ENCODE measurements at regions not wholly inside any gene's neighbourhood (a gene's known extent, or its start where the extent isn't known, plus 50 kb on each side); places are given as distances from the start of the nearest gene placed in this dataset.

DNA sequence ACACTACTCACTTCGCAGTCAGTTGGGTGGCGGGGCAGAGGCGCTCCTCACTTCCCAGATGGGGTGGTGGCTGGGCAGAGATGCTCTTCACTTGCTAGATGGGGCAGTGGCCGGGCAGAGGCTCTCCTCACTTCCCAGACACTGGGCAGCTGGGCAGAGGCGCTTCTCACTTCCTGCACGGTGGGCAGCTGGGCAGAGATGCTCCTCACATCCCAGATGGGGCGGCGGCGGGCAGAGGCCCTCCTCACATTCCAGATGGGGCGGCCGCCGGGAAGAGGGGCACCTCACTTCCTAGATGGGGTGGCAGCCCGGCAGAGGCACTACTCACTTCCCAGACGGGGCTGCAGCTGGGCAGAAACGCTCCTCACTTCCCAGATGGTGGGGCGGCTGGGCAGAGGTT is 199.8 kb downstream of the RTL9 start:
- Histone ChIP-seq H3K4me3 (ENCODE audit: low read depth, low read length) (no peak overlapping the region), H3K27me3 (ENCODE audit: control insufficient read depth, insufficient read depth, low read length) (no peaks in the 10 kb centered on the region), H3K36me3 (ENCODE audit: control insufficient read depth, insufficient read depth, low read length) (no peaks in the 10 kb centered on the region)
- no peak for DNase-seq (ENCODE audit: low read depth)
- TF ChIP-seq CTCF (IDR thresholded peaks at IDR 0.05; ENCODE audit: insufficient read depth, low read length, poor library complexity, severe bottlenecking): no peak

DNA sequence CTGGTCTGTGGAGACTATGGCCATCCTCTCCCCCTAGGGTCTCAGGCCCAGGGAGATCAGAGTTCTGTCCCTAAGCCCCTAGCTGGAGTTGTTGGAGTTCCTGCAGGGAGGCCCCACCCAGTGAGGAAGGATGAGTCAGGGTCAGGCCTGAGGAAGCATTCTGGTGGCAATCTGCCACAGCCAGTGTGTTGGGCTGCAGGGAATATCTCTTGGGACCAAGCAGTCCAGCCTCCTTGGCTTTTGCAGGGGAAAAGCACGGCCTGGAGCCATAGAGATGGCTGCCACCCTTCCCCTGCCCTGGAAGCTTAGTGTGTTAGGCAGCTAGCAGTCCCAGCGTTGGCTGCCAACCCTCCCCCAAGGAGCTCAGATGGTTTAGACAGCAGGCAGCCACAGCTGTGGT is 202.4 kb downstream of the RTL9 start:
- Histone ChIP-seq H3K36me3 (ENCODE audit: control insufficient read depth, insufficient read depth, low read length) (no peaks in the 10 kb centered on the region), H3K4me3 (ENCODE audit: low read depth, low read length) (no peak overlapping the region), H3K27me3 (ENCODE audit: control insufficient read depth, insufficient read depth, low read length) (no peaks in the 10 kb centered on the region)
- no peak for DNase-seq (ENCODE audit: low read depth)
- TF ChIP-seq CTCF (IDR thresholded peaks at IDR 0.05; ENCODE audit: insufficient read depth, low read length, poor library complexity, severe bottlenecking): no peak

DNA sequence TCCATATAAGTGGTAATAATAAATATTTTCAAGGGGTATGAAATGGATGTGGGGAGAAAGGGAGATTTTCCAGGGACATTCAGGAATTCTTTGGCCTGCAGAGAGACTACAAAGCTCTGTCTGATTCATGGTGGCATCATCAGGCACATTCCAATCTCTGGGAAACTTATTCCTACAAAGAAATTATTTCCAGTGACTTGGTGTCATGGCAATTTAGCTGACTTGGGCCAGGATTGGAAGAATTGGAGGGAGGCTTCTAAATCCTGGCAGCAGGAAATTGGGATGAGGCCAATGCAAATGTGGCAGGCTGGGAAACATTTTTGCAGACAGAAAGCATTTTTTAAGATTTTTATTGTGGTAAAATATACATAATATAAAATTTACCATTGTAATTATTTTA is 204.6 kb downstream of the RTL9 start:
- Histone ChIP-seq H3K4me3 (ENCODE audit: low read depth, low read length) (no peak overlapping the region), H3K36me3 (ENCODE audit: control insufficient read depth, insufficient read depth, low read length) (no peaks in the 10 kb centered on the region), H3K27me3 (ENCODE audit: control insufficient read depth, insufficient read depth, low read length) (peaks cover 2% of the 10 kb centered on the region)
- no peak for TF ChIP-seq CTCF (IDR thresholded peaks at IDR 0.05; ENCODE audit: insufficient read depth, low read length, poor library complexity, severe bottlenecking)
- no peak for DNase-seq (ENCODE audit: low read depth)

GRCh38 chrX:110568441-110568840 is 209.8 kb downstream of the RTL9 start:
- DNase-seq (ENCODE audit: low read depth): no peak
- no peak overlapping the region for H3K4me3 ChIP-seq (ENCODE audit: low read depth, low read length)
- H3K27me3 ChIP-seq (ENCODE audit: control insufficient read depth, insufficient read depth, low read length): peaks cover 2% of the 10 kb centered on the region
- TF ChIP-seq CTCF (IDR thresholded peaks at IDR 0.05; ENCODE audit: insufficient read depth, low read length, poor library complexity, severe bottlenecking): no peak
- no peaks in the 10 kb centered on the region for H3K36me3 ChIP-seq (ENCODE audit: control insufficient read depth, insufficient read depth, low read length)

- Histone ChIP-seq H3K4me3 (ENCODE audit: low read depth, low read length) (no peak overlapping the region), H3K36me3 (ENCODE audit: control insufficient read depth, insufficient read depth, low read length) (no peaks in the 10 kb centered on the region), H3K27me3 (ENCODE audit: control insufficient read depth, insufficient read depth, low read length) (peaks cover 2% of the 10 kb centered on the region)
- TF ChIP-seq CTCF (IDR thresholded peaks at IDR 0.05; ENCODE audit: insufficient read depth, low read length, poor library complexity, severe bottlenecking): no peak
- no peak for DNase-seq (ENCODE audit: low read depth)
These were observed 210.9 kb downstream of the RTL9 start for GRCh38 chrX:110569506-110569905.

DNA sequence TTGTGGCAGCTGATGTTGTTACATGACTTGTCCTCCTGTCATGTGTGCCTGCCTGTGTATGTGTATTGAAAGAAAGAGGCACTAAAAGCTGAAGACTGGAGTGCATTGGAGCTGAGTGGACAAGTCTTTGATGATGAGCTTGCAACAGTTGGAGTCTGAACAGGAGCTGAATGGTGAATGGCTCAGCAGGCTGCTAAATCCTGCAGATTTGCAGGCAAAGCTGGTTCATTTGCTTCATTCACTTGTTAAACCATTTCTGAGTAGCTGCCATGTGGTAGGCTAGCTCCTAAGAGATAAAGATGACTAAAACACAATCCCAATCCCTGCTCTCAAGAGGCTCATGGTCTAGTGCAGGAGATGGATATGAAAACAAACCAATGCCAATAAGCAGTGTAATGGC is 217.3 kb downstream of the CHRDL1 start:
- DNase-seq (ENCODE audit: low read depth): no peak
- no peak for TF ChIP-seq CTCF (IDR thresholded peaks at IDR 0.05; ENCODE audit: insufficient read depth, low read length, poor library complexity, severe bottlenecking)

More for the DNA sequence above, 217.3 kb downstream of the CHRDL1 start:
- H3K27me3 ChIP-seq (ENCODE audit: control insufficient read depth, insufficient read depth, low read length): peaks cover 2% of the 10 kb centered on the region
- H3K4me3 ChIP-seq (ENCODE audit: low read depth, low read length): no peak overlapping the region
- no peaks in the 10 kb centered on the region for H3K36me3 ChIP-seq (ENCODE audit: control insufficient read depth, insufficient read depth, low read length)
